ENCODE measurements at regions not wholly inside any gene's neighbourhood (a gene's known extent, or its start where the extent isn't known, plus 50 kb on each side); places are given as distances from the start of the nearest gene placed in this dataset.

GRCh38 chr4:147365396-147365795, 115.5 kb upstream of the EDNRA start:
- TF ChIP-seq, protein P1, sequence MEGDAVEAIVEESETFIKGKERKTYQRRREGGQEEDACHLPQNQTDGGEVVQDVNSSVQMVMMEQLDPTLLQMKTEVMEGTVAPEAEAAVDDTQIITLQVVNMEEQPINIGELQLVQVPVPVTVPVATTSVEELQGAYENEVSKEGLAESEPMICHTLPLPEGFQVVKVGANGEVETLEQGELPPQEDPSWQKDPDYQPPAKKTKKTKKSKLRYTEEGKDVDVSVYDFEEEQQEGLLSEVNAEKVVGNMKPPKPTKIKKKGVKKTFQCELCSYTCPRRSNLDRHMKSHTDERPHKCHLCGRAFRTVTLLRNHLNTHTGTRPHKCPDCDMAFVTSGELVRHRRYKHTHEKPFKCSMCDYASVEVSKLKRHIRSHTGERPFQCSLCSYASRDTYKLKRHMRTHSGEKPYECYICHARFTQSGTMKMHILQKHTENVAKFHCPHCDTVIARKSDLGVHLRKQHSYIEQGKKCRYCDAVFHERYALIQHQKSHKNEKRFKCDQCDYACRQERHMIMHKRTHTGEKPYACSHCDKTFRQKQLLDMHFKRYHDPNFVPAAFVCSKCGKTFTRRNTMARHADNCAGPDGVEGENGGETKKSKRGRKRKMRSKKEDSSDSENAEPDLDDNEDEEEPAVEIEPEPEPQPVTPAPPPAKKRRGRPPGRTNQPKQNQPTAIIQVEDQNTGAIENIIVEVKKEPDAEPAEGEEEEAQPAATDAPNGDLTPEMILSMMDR (IDR thresholded peaks at IDR 0.05; ENCODE audit: low read depth, low read length, poor library complexity, severe bottlenecking), result no peak
- no peak for TF ChIP-seq EZH2phosphoT487 (IDR thresholded peaks at IDR 0.05; ENCODE audit: borderline replicate concordance, low read length)
- Histone ChIP-seq H3K4me2 (ENCODE audit: low read length) (no peak overlapping the region), H3K79me2 (ENCODE audit: control insufficient read depth, low read length) (no peaks in the 10 kb centered on the region), H3K27ac (ENCODE audit: low read depth, low read length) (no peak overlapping the region), H3K27me3 (ENCODE audit: control insufficient read depth, low read length) (no peaks in the 10 kb centered on the region), H4K20me1 (ENCODE audit: control insufficient read depth, insufficient read depth, low read depth, low read length) (no peaks in the 10 kb centered on the region), H3F3A (ENCODE audit: control insufficient read depth, insufficient read depth) (no peaks in the 10 kb centered on the region), H3K9me2 (replicated peaks; ENCODE audit: control insufficient read depth, low read length) (no peaks in the 10 kb centered on the region), H3K36me3 (ENCODE audit: control insufficient read depth, low read length) (no peaks in the 10 kb centered on the region), H3K4me3 (ENCODE audit: low read length) (no peak overlapping the region), H3K9me3 (ENCODE audit: control insufficient read depth, insufficient read depth, low read length) (no peaks in the 10 kb centered on the region), H3K4me1 (ENCODE audit: control insufficient read depth, low read length) (no peaks in the 10 kb centered on the region)

DNA sequence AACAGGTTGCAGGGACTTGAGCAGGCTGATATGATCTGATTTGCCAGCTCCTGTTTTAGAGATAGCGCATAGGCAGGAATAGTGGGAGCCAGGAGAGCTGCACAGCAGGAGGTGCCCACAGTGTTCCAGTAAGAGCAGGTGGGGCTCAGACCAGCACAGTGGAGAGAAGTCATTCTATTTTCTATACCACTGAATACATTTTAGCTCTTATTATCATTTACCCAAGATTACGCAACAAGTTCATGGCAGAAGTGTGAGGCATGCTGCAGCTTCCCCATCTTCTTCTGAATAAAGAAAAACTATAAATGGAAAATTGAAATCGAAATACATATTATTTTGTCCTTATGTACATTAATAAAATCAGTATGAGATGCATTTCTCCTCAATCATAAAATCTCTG, 114.7 kb upstream of the EDNRA start:
- Histone ChIP-seq H3K27ac (ENCODE audit: low read depth, low read length) (no peak overlapping the region), H3K9me2 (replicated peaks; ENCODE audit: control insufficient read depth, low read length) (no peaks in the 10 kb centered on the region), H4K20me1 (ENCODE audit: control insufficient read depth, insufficient read depth, low read depth, low read length) (no peaks in the 10 kb centered on the region), H3K4me3 (ENCODE audit: low read length) (no peak overlapping the region), H3K9me3 (ENCODE audit: control insufficient read depth, insufficient read depth, low read length) (no peaks in the 10 kb centered on the region), H3K4me1 (ENCODE audit: control insufficient read depth, low read length) (no peaks in the 10 kb centered on the region), H3K27me3 (ENCODE audit: control insufficient read depth, low read length) (no peaks in the 10 kb centered on the region), H3K79me2 (ENCODE audit: control insufficient read depth, low read length) (no peaks in the 10 kb centered on the region), H3K36me3 (ENCODE audit: control insufficient read depth, low read length) (no peaks in the 10 kb centered on the region), H3F3A (ENCODE audit: control insufficient read depth, insufficient read depth) (no peaks in the 10 kb centered on the region), H3K4me2 (ENCODE audit: low read length) (no peak overlapping the region)
- TF ChIP-seq EZH2phosphoT487 (IDR thresholded peaks at IDR 0.05; ENCODE audit: borderline replicate concordance, low read length), result no peak
- TF ChIP-seq, protein P1 (IDR thresholded peaks at IDR 0.05; ENCODE audit: low read depth, low read length, poor library complexity, severe bottlenecking), result no peak

DNA sequence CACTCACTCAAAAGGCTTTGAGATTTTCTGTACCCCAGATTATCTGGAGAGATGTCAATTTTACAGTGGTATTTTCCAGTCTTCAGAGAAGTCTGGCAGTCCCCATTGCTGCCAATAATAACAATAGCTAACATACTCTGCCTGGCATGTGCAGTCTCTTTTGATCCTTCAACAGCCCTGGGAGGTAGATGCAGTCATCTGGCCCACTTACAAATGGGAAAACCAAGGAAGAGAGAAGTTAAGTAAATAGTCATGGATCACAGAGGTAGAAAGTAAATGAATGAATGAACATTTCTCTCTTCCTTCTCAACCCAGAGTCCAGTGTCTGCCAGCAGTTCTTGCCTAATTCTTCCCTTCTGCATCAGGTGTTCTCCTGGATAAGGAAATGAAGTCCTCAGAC, 113.0 kb upstream of the EDNRA start:
- H4K20me1 ChIP-seq (ENCODE audit: control insufficient read depth, insufficient read depth, low read depth, low read length), result no peaks in the 10 kb centered on the region
- H3K9me3 ChIP-seq (ENCODE audit: control insufficient read depth, insufficient read depth, low read length), result no peaks in the 10 kb centered on the region
- TF ChIP-seq, protein P1 (IDR thresholded peaks at IDR 0.05; ENCODE audit: low read depth, low read length, poor library complexity, severe bottlenecking), result no peak
- TF ChIP-seq EZH2phosphoT487 (IDR thresholded peaks at IDR 0.05; ENCODE audit: borderline replicate concordance, low read length), result no peak
- no peaks in the 10 kb centered on the region for H3K36me3 ChIP-seq (ENCODE audit: control insufficient read depth, low read length)
- no peaks in the 10 kb centered on the region for H3K79me2 ChIP-seq (ENCODE audit: control insufficient read depth, low read length)
- H3K27ac ChIP-seq (ENCODE audit: low read depth, low read length), result no peak overlapping the region
- no peak overlapping the region for H3K4me2 ChIP-seq (ENCODE audit: low read length)
- H3F3A ChIP-seq (ENCODE audit: control insufficient read depth, insufficient read depth), result no peaks in the 10 kb centered on the region
- H3K4me1 ChIP-seq (ENCODE audit: control insufficient read depth, low read length), result no peaks in the 10 kb centered on the region
- no peaks in the 10 kb centered on the region for H3K27me3 ChIP-seq (ENCODE audit: control insufficient read depth, low read length)
- no peaks in the 10 kb centered on the region for H3K9me2 ChIP-seq (replicated peaks; ENCODE audit: control insufficient read depth, low read length)
- H3K4me3 ChIP-seq (ENCODE audit: low read length), result no peak overlapping the region

DNA sequence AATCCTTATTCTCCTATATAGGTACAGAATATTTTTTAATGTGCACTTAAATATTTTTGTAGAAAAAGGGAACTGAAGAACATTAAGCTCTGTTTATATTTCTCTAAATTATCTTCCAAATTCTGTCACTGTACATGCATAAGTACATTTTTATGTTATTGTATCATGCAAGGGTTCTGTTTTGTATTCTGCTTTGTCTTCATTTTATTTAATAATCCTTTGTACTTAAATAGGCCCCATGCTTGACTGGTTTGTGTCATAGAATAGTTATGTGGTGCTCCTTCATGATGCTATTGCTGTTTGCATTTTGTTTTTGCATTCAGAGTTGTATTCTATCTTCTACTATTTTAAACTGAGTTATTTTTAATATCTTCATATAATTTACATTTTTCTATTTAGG, 111.9 kb upstream of the EDNRA start:
- H3K4me2 ChIP-seq (ENCODE audit: low read length), result no peak overlapping the region
- H3K27ac ChIP-seq (ENCODE audit: low read depth, low read length), result no peak overlapping the region
- no peaks in the 10 kb centered on the region for H3K79me2 ChIP-seq (ENCODE audit: control insufficient read depth, low read length)
- no peaks in the 10 kb centered on the region for H3F3A ChIP-seq (ENCODE audit: control insufficient read depth, insufficient read depth)
- TF ChIP-seq EZH2phosphoT487 (IDR thresholded peaks at IDR 0.05; ENCODE audit: borderline replicate concordance, low read length), result no peak
- TF ChIP-seq, protein P1 (IDR thresholded peaks at IDR 0.05; ENCODE audit: low read depth, low read length, poor library complexity, severe bottlenecking), result no peak
- no peaks in the 10 kb centered on the region for H4K20me1 ChIP-seq (ENCODE audit: control insufficient read depth, insufficient read depth, low read depth, low read length)
- no peak overlapping the region for H3K4me3 ChIP-seq (ENCODE audit: low read length)
- no peaks in the 10 kb centered on the region for H3K4me1 ChIP-seq (ENCODE audit: control insufficient read depth, low read length)
- no peaks in the 10 kb centered on the region for H3K9me3 ChIP-seq (ENCODE audit: control insufficient read depth, insufficient read depth, low read length)
- no peaks in the 10 kb centered on the region for H3K36me3 ChIP-seq (ENCODE audit: control insufficient read depth, low read length)
- H3K27me3 ChIP-seq (ENCODE audit: control insufficient read depth, low read length), result no peaks in the 10 kb centered on the region
- no peaks in the 10 kb centered on the region for H3K9me2 ChIP-seq (replicated peaks; ENCODE audit: control insufficient read depth, low read length)

Data from DOHH2 (cell line).